NOMO-1 treated with dmso at 0.1 percent for 144 hours (cell line): ENCODE measurements at regions not wholly inside any gene's neighbourhood (a gene's known extent, or its start where the extent isn't known, plus 50 kb on each side); places are given as distances from the start of the nearest gene placed in this dataset.

Experiments
- DNase-seq: peaks from one replicate; lab custom pipeline; 2025; ENCODE audit not compliant: unreplicated experiment; lab: John Stamatoyannopoulos, UW

DNA sequence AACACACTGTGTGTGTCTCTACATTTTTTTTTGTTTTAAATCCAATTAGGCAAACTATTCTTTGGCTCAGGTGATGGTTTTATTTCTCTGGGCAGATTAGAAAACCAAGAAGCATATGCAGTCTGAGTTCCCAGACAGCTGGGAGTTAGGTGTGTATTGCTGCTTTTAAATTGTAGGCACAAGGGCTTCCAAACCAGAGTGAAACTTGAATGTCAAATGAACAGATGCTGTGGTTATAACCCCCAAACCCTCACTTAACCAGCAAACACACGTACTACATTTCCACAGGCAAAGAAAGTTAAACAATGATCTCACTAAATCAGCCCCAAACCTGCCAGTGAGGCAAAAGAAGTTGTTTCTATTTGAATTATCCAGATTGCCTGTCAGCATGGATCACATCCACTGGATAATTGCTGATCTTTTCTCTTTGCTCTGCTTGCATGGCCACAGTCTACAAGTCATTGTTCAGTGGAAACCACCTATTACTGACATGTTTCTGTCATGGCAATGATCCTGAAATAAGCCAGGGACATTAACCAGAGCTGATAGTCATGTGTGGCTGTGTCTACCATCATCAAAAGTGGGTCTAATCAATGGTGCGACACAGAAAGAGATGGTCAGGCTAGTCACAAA is 576.5 kb upstream of the PLXNA2 start:
- DNase-seq = no peak

DNA sequence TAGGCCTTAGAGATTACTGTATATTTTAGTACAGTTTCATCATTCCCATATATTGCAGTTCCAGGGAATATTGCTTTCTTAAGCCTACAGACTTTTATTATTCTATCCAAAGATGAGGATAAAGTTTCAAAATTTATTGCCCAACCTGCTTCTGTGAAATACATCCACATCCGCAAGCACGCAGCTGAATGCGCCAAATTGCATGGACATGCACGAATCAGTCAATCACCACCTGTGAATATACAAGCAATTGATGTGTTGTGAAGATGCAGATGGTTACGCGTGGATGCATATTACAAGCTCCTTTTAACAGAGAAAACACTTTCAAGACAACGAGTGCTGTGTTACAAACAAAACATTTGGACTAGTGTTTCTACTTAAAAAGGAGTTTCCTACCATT is 577.8 kb upstream of the PLXNA2 start:
- no peak for DNase-seq

DNA sequence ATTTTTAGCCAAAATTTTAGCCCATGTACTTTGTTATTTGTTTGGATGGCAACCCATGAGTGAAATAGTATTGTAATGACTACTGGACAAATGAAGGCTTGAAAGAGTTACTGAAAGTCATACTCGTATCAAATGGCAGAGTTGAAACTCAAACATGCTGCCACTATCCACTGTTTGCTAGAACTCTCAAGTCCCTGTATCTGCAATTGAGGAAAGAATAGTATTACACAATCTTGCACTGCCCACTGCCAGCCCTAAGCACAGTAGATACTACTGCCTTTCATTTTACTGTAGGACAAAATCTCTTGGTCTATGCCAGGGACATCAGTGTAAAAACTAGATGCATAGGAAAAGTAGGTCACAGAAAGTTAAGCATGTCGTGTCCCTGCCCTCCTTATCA is 581.1 kb upstream of the PLXNA2 start:
- DNase-seq = no peak

DNA sequence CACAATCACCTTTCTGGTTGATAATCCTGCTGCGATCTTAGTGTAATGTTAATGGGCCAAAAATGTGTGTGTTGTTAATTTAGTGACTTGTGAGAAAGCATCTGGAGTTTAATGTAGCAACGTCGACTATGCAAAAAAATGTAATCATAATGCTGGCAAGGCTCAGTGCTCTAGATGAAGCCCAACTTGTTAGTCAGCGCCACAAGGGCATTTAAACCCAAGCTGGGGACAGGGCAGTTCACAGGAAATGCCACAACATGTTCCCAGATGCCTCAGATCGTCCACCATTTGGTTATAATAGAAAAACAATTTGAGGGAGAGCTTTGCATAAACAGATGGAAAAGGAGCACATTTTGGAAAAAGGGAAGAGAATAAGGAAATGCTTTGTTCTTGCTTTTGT is 585.4 kb upstream of the PLXNA2 start:
- no peak for DNase-seq

DNA sequence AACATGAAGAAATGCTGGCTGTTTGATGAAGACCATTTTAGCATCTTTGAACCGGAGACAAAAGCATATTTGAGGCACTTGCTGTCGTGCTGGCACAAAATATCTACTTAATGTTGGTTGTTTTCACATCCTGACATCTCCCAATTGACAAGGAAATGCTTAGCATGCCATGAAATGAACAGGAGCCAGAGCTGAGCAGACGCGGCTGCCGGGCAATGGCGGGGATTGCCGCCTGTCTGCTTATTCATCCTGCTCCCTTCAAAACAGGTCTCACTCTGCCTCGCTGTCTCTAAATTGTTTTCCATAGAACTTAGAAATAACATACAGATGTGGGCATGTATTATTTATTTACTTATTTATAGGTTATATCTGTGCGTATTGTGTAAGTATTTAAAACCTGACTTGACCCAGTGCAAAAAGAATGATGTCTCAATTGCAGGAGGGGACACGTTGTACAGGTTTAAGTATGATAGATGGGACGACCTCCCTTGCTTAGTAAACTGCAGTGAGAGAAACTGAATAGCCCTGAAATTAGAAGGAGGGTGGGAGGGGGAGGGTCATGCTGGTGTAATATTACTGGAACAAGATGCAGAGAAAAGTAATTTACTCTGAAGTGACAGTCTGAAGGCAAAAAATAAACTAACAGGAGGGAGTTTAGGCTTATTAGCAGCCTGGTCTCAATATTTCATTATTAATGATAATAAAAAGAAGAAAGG is 590.4 kb upstream of the PLXNA2 start:
- DNase-seq = no peak

DNA sequence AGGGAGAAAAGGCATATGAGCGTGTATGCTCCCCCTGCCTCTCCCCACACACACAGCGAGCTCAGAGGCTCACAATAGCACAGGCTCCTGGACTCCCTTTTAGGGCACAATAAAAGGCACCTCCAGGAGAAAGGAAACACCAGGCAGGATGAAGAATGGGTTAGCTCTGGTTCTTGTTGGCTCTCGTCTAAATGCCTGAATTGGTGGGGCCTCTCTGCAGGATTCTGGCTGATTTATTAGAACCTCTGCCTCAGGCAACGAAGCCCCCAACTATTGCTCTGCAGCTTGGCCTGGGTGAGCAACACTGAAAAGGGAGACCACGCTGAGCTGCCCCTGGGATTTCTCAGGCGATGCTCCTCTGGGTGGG is 590.9 kb upstream of the PLXNA2 start:
- DNase-seq = no peak

DNA sequence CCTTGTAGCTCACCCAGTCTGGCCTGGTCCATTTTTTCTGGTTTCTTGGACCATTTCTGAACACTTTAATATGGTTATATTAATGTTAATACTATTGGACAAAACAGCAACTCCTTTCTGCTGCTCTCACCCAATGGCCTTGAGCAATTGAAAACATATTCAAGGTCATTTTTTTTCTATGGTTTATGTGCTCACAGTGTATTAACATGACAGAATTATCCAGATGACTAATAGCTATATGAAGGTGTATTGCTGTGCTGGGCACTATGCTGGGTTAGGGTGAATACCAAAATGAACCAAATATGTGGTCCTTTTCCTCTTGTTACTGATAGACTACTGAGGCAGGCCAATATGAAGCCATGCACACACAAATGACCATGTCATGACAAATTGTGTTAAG is 591.6 kb upstream of the PLXNA2 start:
- no peak for DNase-seq

DNA sequence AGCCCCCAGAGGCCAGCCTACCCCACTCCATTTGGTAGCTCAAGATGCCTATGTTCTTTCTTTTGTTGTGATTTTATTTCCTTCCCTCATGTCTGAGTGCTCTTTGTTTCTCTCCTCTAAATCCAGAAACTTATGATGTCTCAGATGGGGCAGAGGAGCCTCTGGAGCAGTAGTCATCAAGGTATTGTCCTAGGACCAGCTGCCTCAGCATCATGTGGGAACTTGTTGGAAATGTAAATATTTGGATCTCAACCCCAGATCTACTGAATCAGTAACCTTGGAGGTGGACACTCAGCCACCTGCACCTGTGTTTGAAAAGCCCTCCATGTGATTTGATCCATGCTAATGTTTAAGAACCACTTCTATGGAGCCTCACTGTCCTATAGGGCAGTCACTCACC is 593.1 kb upstream of the PLXNA2 start:
- no peak for DNase-seq

DNA sequence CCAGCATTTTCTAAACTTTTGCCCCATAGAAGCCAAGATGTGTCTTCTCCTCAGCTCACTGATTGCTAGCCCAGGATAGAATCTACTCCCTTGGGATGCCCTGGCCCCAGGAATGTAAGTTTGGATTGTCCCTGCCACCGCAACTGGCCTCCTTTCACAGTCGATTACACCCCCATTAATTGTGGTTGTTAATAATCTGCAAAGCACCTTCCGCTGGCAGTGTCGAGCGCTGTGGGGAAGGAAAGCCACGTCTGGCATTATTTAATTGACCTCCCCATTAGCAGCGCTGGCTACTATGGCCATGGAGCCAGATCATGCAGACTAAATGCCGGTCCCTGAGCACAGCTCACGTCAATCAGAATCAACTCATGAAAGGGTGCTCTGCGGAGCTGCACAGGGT is 597.3 kb upstream of the PLXNA2 start:
- no peak for DNase-seq

DNA sequence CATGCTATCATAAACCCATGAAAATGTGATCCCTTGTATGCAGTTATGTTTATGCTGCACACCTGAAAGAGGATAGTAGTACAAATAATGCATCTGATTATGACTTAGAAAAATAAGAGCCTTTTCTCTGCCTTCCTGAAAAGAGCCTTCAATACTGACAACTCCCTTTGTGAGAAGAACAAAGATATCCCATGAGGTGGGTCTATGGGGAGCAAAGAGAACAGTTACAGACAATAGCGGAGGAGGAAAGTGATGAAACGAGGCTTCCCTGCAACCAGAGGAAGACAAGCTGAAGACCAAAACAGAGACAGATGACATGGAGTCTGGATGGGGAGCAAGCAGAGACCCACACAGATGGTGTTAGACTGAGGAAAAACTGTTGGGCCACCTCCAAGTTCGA is 598.3 kb upstream of the PLXNA2 start:
- DNase-seq = no peak

DNA sequence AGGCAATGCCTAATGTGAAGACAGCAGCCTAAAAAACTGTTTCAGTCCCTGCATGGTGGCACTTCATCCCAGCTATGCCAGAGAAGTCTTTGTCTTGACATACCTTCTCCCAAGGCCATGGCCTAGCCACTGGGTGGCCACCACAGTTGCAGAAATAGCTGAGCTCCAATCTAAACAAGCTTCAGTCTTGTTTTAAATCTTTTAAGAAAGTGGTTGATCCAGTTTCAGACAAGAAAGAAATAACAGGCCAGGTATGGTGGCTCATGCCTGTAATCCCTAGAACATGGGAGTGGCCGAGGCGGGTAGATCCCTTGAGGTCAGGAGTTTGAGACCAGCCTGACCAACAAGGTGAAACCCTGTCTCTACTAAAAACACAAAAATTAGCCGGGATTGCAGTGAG is 600.0 kb upstream of the PLXNA2 start:
- no peak for DNase-seq

DNA sequence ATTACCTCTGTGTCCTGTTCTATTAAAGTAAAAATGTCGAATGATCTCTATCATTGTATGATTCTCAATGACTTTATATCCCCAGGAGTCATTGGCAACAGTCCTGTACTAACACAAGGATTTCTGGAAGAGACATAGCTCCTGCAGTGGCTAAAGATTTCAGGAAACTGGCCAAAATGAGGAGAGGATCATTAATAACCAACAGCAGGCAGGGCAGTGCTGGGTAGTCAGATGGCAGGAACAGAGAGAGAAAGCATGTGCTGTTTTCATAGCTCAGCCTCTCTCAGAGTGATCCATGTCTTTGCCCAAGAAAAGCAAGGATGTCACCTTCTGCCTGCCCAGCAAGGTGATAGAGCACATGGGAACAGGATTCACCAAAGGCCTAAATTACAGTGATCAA is 604.7 kb upstream of the PLXNA2 start:
- DNase-seq = no peak

DNA sequence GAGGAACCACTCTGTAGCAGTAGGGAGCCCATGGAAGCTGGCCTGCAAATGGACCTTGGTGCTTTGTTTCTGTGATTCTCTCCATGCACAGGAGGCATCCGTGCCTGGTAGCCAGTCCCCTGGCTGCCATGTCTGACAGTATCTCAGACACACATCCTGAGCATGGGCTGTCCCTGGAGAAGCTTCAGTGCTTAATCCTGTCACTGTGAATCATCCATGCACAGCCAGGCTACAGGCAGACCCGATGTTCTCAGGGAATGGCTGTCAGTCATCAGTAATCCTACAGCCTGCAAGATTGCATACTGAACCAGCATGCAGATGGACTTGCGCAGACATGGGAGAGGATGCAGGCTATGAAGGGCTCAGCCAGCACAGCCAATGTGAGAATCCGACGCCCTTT is 606.3 kb upstream of the PLXNA2 start:
- DNase-seq = no peak

DNA sequence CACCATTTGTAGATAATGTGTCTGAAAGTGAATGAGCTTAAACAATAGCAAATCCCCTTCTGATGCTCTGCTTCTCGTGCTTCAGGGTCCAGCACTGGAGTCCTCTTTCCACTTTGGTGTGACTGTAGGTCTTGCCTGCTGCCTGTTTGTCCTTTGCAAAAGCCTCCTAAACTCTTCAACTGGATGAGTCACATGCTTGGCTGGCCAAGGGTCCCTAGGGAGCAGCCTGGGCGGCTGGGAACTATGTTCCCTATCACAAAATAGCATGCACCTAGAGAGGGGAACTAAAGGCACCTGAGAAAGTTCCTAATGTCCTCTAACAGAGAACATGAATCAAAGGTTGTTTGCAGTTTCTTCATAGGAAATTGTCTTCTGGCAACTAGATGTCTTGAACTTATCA is 607.2 kb upstream of the PLXNA2 start:
- DNase-seq = no peak

DNA sequence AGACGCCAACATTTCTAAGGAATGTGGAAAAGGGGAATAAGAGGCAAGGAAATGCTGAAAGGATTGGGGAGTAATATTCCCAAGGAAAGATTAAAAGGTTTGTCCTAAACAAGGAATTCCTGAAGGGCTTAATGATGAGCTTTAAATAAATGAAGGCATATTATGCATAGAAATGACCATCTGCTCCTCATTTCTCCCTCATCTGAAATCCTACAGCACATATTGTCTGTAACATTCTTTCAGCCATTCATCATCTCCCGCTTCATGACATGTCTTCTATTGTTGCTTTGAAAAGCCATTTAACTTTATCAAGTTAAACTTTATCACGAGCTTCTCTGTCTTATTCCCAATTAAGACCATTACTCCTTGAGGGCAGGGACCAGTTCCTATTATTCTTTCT is 608.7 kb upstream of the PLXNA2 start:
- no peak for DNase-seq

DNA sequence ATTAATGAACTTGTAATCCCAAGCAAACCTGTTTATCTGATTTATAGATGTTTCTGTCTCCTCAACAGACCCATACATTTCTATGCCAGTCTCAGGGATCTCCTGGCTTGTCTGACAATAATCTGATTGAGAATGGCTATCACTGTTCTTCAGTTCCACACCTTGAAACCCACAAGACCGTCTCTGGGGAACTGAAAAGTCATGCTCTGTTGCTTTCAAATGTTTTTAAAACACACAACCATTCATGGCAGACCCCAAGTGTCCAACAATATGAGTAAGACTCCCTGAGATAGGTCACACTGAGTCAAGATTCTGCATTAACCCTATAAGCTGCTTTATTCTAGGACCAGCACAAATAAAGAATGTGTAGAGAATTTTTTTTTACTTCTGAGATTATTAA is 611.2 kb upstream of the PLXNA2 start:
- DNase-seq = no peak

DNA sequence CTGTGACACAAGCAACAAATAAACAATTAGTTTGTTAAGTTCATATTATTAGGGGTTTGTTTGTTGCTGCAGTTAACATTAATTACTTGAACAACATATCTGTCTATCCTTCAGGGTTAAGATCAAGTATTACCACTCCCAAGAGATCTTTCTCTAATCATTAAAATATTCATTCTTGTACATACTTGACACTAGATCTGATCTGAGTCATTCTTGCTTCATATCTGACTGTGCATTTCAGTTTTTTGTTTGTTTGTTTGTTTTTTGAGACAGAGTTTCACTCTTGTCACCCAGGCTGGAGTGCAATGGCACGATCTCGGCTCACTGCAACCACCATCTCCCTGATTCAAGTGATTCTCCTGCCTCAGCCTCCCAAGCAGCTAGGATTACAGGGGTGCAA is 613.3 kb upstream of the PLXNA2 start:
- no peak for DNase-seq

DNA sequence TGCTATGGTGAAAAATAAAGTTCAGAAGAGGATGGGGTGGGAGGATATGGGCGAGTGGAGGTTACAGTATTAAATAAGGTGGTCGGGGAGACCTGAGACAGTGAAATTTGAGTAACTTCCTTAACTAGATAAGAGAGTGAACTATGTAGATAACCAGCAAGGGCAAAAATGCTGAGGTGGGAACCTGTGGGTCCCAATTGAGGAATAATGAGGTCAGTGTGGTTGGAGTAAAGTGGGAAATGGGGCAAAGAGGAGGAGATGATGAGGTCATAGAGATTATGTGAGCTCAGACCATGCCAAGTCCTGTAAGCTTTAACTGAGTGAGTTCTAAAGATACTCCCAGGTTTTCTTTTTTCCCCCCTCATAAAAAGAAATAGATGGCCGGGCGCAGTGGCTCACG is 614.6 kb upstream of the PLXNA2 start:
- no peak for DNase-seq

DNA sequence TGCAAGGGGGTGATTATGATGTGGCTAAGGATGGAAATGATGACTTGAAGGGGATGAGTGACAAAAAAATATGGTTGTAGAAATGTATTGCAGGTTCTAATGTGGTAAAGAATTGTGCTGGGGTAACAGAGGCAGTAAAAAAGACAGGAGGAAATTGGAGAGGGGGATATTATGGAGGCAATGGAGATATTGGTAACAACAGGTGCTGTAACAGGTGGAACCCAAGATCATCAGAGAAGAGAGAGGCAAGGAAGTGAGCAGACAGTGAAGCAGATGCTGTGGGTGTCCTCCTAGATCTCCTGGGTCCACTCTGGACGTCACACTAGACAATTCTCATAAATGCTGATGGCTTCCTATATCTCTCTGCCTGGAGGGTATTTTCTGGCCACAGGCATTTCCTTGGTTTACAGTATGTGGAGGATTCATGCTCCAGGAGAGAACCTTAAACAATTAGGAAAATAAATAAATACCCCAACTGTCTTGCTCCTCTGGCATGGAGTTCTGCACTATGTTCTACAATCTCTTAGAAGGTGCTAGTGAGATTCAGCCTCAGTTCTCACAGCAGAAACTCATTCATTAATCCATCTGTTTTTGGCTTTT is 620.3 kb upstream of the PLXNA2 start:
- no peak for DNase-seq

DNA sequence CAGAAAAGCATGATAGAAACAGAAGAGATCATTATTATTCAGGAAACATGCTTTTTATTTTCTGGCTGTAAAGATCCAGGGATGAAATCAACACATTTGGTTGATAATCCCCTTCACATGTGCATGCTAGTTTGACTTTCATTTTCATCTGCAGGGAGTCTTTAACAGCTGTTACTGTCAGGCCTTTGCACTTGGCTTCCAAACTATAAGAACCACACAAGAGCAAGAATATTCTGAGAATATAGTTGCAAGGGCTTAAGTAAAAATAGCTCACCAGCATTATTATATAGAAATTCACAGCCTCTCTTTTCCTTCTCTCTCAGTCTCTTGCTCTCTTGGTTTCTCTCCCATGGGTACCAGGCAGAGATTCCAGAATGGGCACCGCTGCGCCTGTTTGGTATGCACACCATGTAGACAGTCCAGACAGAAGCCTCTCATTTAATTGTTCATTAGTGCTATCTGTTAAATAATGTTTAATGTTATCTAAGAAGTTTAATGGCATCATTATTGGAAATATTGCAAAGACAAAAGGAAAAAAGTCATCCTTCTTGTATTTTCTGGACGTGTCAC is 622.3 kb upstream of the PLXNA2 start:
- DNase-seq = no peak

DNA sequence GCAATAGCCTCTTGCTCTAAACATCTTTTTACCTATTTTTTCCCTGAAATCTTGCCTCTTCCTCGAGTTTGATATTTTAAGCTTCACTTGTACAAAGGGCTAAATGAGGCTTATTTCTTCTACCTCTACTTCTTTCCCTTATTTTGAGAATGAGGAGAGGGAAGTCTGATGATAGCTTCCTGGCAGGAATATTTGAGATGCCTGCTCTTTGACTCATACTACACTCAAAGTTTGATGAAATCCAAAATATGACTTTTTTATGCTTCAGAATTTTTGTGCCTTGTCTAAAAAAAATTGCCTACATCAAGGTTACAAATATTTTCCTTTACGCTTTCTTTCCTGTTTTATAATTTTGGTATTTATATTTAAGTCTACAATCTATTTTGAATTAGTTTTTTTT is 624.4 kb upstream of the PLXNA2 start:
- DNase-seq = no peak

DNA sequence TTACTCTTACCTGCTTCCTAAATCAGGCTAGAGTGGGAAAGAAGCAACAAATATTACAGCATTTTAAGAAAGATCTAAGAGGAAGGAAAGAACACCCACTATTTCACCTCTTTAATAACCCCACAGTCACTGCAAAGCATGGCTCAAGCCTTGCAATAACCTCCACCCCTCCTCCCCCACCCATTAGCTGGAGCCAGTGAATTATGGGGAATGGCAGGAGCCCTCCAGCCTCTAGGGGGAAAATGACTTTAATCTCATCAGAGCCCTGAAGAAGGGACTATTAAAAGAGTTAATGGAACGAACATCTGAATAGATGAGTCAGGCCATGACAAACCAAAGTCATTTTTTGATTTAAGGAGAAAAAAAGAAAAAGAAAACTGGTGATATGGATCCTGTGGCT is 630.7 kb upstream of the PLXNA2 start:
- DNase-seq = no peak

DNA sequence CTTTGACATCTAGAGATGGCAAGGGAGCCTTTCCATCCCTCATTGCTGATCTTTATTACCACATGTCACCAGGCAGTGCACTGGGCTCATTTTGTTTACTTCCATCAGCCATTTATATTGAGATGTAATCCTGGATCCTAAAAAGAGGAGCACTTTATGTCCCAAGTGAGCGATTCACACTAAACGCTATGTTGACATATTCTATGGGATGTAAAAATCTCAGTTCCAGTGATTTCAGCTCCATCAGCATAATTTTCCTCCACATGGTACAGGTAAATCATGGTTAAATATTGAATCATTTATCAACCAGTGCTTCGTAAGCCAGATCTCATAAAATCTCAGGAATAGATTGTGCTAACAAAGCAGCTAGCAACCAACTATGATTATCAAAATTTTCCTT is 634.8 kb upstream of the PLXNA2 start:
- DNase-seq = no peak
